Hepatocyte (in vitro differentiated cells): ENCODE measurements at regions not wholly inside any gene's neighbourhood (a gene's known extent, or its start where the extent isn't known, plus 50 kb on each side); places are given as distances from the start of the nearest gene placed in this dataset.

ENCODE experiments used
- DNase-seq: peaks from one replicate; pipeline ENCODE4 v3.0.0-alpha.2; 2016; ENCODE audit warnings: low spot score
- H2AFZ ChIP-seq: fragments of 200-600 bp; sonication (generic); 2 replicates; pipeline ENCODE4 v1.6.0; 2016; ENCODE audit warnings: antibody characterized with exemption, mild to moderate bottlenecking
- H3K27ac ChIP-seq: fragments of 200-600 bp; sonication (generic); 2 replicates; pipeline ENCODE4 v1.5.1; 2016; ENCODE audit warnings: mild to moderate bottlenecking
- H3K27me3 ChIP-seq: fragments of 200-600 bp; sonication (generic); 2 replicates; pipeline ENCODE4 v1.6.1; 2016
- H3K36me3 ChIP-seq: fragments of 200-600 bp; sonication (generic); replicated peaks from 2 replicates; pipeline ENCODE4 v1.5.1; 2016; ENCODE audit warnings: low read depth; ENCODE audit not compliant: insufficient read depth
- H3K4me1 ChIP-seq: fragments of 200-600 bp; sonication (generic); 2 replicates; pipeline ENCODE4 v1.5.1; 2016; ENCODE audit warnings: mild to moderate bottlenecking, moderate library complexity; ENCODE audit not compliant: insufficient read depth
- H3K4me2 ChIP-seq: fragments of 200-600 bp; sonication (generic); 2 replicates; pipeline ENCODE4 v1.6.0; 2016
- H3K4me3 ChIP-seq: fragments of 200-600 bp; sonication (generic); 2 replicates; pipeline ENCODE4 v1.5.1; 2016; ENCODE audit warnings: mild to moderate bottlenecking
- H3K79me2 ChIP-seq: fragments of 200-600 bp; sonication (generic); 2 replicates; pipeline ENCODE4 v1.6.0; 2017; ENCODE audit warnings: mild to moderate bottlenecking
- H3K9me2 ChIP-seq: fragments of 200-600 bp; sonication (generic); replicated peaks from 2 replicates; pipeline ENCODE4 v1.6.0; 2017; ENCODE audit warnings: mild to moderate bottlenecking; ENCODE audit not compliant: insufficient read depth
- H3K9me3 ChIP-seq: fragments of 200-600 bp; sonication (generic); 2 replicates; pipeline ENCODE4 v1.5.1; 2016; ENCODE audit warnings: low read depth, mild to moderate bottlenecking
- H4K20me1 ChIP-seq: fragments of 200-600 bp; sonication (generic); 2 replicates; pipeline ENCODE4 v1.6.0; 2016; ENCODE audit warnings: mild to moderate bottlenecking; ENCODE audit not compliant: insufficient read depth, poor library complexity, severe bottlenecking
- CTCF ChIP-seq: fragments of 200-600 bp; sonication (generic); IDR thresholded peaks from 2 replicates; pipeline ENCODE4 v1.5.1; 2016; ENCODE audit warnings: antibody characterized with exemption, mild to moderate bottlenecking; ENCODE audit not compliant: poor library complexity
- EZH2 ChIP-seq: fragments of 200-600 bp; sonication (generic); IDR thresholded peaks from 2 replicates; pipeline ENCODE4 v1.6.1; 2016; ENCODE audit warnings: antibody characterized with exemption, mild to moderate bottlenecking, borderline replicate concordance
- EZH2phosphoT487 ChIP-seq: fragments of 200-600 bp; sonication (generic); IDR thresholded peaks from one replicate; pipeline ENCODE4 v1.6.1; 2018; ENCODE audit warnings: antibody characterized with exemption, mild to moderate bottlenecking, low read depth, moderate library complexity; ENCODE audit not compliant: unreplicated experiment, severe bottlenecking
- WGBS: methylation state at CpG from one replicate; pipeline ENCODE4 v1.1.6; 2016; ENCODE audit warnings: low lambda C conversion rate; ENCODE audit errors: missing lambda C conversion rate; 5-methylcytosine and 5-hydroxymethylcytosine counted together

DNA sequence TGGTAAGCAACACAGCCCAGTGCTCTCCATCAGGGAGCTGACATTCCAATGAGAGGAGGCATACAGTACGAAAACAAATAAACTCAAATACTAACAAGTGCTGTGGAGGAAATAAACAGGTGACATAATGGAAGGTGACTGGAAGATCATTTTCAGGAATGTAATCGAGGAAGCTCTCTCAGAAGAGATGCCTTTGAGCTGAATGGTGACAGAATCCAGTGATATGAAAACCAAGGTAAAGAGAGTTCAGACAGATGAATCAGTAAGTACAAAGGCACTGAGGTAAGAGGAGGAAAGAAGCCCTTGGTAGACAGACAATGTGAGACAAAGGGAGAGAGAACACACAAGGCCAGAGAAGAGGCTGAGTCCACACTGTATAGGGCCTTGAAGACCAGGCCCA, 252.1 kb downstream of the LRATD1 start:
- no peak overlapping the region for H3K27ac ChIP-seq
- H2AFZ ChIP-seq, result no peak overlapping the region
- no peaks in the 10 kb centered on the region for H3K9me2 ChIP-seq
- H4K20me1 ChIP-seq, result no peaks in the 10 kb centered on the region
- no peaks in the 10 kb centered on the region for H3K79me2 ChIP-seq
- no peak overlapping the region for H3K4me3 ChIP-seq
- no peaks in the 10 kb centered on the region for H3K9me3 ChIP-seq
- 73% methylated on average over 2 of the region's 2 CpGs for WGBS
- no peaks in the 10 kb centered on the region for H3K4me1 ChIP-seq
- TF ChIP-seq EZH2, result no peak
- no peak for TF ChIP-seq CTCF
- TF ChIP-seq EZH2phosphoT487, result no peak
- DNase-seq, result no peak
- no peaks in the 10 kb centered on the region for H3K36me3 ChIP-seq
- H3K4me2 ChIP-seq, result no peak overlapping the region
- no peaks in the 10 kb centered on the region for H3K27me3 ChIP-seq

- no peak for DNase-seq
- H3K79me2 ChIP-seq, result no peaks in the 10 kb centered on the region
- H3K4me1 ChIP-seq, result no peaks in the 10 kb centered on the region
- H3K9me2 ChIP-seq, result no peaks in the 10 kb centered on the region
- no peaks in the 10 kb centered on the region for H3K27me3 ChIP-seq
- H3K4me3 ChIP-seq, result no peak overlapping the region
- H3K9me3 ChIP-seq, result no peaks in the 10 kb centered on the region
- no peaks in the 10 kb centered on the region for H4K20me1 ChIP-seq
- H3K36me3 ChIP-seq, result no peaks in the 10 kb centered on the region
- WGBS, result 83% methylated on average over 3 of the region's 3 CpGs
- no peak overlapping the region for H3K27ac ChIP-seq
- no peak overlapping the region for H3K4me2 ChIP-seq
- no peak for TF ChIP-seq CTCF
- TF ChIP-seq EZH2phosphoT487, result no peak
- TF ChIP-seq EZH2, result no peak
- H2AFZ ChIP-seq, result no peak overlapping the region
These were observed 259.0 kb downstream of the LRATD1 start for GRCh38 chr2:14891546-14891945.

DNA sequence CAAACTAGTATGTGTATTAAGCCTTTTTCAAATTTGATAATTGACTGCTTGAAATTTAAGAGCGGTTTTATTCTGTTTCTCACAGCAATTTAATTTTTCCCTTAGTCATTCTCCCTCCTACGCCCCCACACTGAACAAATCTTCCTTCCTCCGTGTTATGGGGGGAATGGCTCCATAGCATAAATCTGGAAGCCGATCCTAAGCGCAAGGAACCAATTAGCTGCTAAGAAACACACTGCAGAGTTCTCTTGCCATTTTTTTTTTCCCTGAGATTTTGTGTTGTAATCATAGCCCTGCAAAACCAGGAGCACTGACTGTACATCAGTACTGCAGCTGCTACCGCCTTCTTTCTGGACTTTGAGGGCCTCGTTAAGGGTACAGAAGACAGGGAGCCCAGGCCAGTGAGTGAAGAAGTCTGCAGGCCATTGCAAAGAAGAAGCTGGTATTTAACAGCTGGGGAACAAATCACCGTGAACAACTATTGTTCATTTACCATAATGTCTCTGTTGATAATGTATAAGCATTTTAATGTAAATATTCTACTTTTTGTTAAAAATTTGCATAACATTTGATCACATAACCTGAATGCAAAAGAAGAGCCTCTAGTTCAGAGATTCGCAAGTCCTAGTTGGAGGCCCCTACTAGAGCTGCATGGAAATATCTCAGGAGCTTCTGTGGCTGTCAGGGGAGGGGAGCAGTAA, 264.0 kb downstream of the LRATD1 start:
- Histone ChIP-seq H3K27me3 (no peaks in the 10 kb centered on the region), H3K4me1 (no peaks in the 10 kb centered on the region), H2AFZ (no peak overlapping the region), H4K20me1 (no peaks in the 10 kb centered on the region), H3K36me3 (no peaks in the 10 kb centered on the region), H3K9me3 (no peaks in the 10 kb centered on the region), H3K27ac (no peak overlapping the region), H3K4me2 (no peak overlapping the region), H3K79me2 (no peaks in the 10 kb centered on the region), H3K9me2 (no peaks in the 10 kb centered on the region), H3K4me3 (no peak overlapping the region)
- no peak for DNase-seq
- 67% methylated on average over 9 of the region's 9 CpGs for WGBS
- TF ChIP-seq EZH2 (no peak), EZH2phosphoT487 (no peak), CTCF (no peak)
